ENCODE measurements at regions not wholly inside any gene's neighbourhood (a gene's known extent, or its start where the extent isn't known, plus 50 kb on each side); places are given as distances from the start of the nearest gene placed in this dataset.

GRCh38 chr5:105630803-105631202 lies 2039.9 kb downstream of the EFNA5 start:
- TF ChIP-seq REST (IDR thresholded peaks at IDR 0.05; ENCODE audit: insufficient read depth in 1 of 2, low read depth in 2 of 2, low read length in 2 of 2) (no peak), POLR2AphosphoS5 (IDR thresholded peaks at IDR 0.05; ENCODE audit: low read depth, low read length) (no peak), TAF1 (IDR thresholded peaks at IDR 0.05; ENCODE audit: borderline replicate concordance, insufficient read depth, low read length) (no peak)

Data from PFSK-1 (cell line).